ENCODE measurements at regions not wholly inside any gene's neighbourhood (a gene's known extent, or its start where the extent isn't known, plus 50 kb on each side); places are given as distances from the start of the nearest gene placed in this dataset.

DNA sequence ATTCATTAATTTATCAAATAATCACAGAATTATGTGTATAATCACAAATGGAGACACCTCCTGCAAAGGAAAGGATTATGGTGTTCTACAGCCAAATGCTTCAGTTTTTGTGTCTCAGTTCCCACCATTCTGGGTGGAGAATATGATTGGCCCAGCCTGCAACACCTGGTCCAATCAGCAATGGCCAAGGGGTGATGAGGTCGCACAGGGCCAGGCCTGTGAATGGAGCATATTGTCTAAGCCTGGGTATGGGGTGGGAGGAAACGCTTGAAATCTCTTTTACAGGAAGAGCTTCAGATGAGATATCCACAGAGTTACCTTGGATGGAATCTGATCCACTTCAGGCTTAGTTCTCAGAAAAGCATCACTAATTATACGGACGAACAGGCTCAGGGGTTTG, 271.6 kb downstream of the DHX35 start:
- in situ Hi-C loops (cut with MboI; ENCODE audit: low sequenced_read_pairs) = no loop called here

DNA sequence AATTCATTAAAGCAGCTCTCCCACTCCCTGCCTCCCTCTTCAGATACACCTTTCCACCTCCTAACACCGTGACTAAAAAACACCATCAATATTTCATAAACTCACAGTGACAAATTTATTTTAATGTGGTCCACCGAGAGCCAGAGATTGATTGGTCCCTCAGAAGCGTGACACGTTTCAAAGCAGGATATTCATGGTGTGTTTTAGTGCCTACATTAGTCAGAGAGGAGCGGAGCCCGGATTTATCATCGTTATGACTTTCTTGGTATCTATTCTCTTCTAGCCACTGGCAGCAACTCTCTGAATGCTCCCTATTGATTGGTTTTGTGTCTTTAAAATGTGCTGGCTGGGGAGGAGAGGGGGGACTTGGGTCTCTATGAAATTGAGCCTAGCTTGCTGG, 265.3 kb downstream of the DHX35 start:
- in situ Hi-C loops (cut with MboI; ENCODE audit: low sequenced_read_pairs) = no loop called here

DNA sequence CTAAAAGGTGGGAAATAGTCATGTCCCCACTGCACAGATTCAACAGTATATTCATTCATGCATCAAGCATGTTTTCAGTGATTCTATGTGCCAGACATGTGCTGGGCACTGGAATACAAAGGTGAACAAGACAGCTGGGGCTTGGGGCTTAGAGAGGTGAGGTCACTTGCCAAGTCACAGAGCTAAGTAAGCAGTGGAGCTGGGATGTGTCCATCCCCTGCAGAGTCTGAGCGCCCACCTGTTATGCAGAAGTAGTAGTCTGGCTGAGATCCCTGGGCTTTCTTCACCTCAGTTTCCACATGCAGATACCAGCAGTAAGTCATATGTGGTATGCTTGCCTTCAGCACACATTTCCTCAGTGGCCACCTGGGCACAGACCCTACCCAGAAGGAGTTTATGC, 263.8 kb downstream of the DHX35 start:
- in situ Hi-C loops (cut with MboI; ENCODE audit: low sequenced_read_pairs) = no loop called here

DNA sequence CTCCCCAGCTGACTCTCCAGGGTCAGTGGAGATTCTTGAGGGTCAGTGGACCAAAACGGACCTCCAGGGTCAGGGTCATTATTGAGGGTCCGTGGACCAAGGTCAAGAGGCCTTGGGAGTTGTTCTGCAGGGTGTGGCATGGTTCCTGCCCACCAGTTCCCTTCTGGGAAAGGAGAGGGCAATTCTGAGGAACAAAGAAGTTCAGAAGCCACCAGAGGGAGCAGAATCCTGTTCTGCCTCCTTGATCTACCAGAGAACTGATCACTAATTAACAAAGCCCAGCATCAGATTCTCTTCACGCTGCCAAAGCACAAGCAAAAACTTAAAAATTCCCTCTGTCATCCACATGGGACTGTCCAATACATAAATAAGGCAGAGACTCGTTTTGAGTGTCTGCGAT, 263.4 kb downstream of the DHX35 start:
- in situ Hi-C loops (cut with MboI; ENCODE audit: low sequenced_read_pairs) = no loop called here

DNA sequence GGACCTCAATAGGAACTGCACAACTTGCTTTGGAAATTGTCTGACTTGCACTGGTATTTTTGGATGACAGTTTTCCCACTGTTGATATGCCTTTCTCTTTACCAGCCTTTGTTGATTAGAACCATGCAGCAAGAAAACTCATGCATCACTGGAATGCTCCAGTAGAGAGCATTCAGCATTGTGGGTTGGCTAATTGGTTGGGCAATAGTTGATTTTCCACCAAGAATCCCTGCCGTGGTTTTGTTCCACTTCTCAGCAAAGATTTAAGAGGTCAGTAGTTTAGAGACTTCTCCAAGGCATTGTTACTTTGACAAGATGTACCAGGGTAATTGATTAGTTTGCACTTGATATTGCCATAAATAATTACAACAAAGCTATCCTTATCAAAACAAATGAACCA, 260.0 kb downstream of the DHX35 start:
- in situ Hi-C loops (cut with MboI; ENCODE audit: low sequenced_read_pairs) = no loop called here

DNA sequence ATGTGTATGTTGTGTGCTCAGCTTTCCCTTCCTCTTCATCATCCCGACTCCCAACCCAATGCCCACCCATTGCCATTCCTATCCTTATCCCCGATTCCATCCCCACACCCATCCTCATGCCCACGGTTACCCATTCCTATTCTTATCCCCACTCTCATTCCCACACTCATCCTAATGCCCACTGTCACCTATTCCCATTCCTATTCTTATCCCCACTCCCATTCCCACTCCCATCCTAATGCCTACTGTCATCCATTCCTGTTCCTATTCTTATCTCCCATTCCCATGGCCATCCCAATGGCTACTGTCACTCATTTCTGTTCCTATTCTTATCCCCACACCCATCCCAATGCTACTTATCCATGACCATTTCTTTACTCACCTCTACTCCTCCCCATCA, 254.1 kb downstream of the DHX35 start:
- in situ Hi-C loops (cut with MboI; ENCODE audit: low sequenced_read_pairs) = no loop called here

DNA sequence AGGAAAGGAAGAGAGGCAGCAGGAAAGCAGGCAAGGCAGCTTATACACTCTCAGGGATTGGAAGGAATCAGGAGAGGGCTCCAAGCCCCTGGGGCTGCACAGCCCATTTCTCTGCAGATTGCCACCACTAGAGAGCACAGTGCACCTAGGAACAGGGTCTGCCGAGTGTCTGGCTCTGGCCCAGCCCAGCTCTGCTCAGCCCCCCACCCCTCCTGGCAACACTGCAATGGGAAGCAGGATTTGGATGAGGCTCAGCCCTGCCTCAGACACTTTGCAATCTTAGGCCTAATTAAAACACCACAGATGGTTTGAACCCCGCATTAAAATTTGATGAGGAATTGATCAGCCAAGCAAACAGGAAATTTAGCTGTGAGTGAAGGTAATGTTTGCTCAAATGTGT, 252.7 kb downstream of the DHX35 start:
- in situ Hi-C loops (cut with MboI; ENCODE audit: low sequenced_read_pairs) = no loop called here

DNA sequence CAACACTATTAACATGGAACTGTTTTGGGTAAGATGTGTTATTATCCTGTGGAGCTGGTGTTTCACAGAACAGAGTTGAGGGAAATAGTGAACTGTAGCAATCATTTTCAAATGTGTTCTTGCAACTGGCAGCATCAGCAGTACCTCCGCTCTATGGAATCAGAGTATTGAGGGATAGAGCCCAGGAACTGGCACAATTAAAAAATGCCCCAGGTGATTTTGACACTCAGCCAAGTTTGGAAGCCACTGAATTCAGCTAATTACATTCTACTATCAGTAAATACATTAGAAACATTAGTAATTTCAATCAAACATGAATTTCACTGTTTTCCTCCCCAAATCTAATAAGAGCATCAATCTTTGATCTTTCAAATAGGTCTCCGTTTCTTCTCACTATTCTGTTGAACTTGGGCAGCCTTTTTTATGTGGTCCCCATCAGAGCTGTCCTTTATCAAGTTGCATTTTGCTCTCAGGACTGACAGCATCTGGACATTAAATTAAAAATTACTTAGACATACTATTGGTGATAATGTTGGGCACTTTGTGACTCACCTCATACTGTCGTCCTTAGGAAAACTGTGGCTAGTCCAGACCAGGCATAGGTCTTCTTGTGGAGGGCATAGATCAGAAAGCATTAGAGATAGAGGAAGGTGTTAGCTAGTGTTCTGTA, 251.5 kb downstream of the DHX35 start:
- in situ Hi-C loops (cut with MboI; ENCODE audit: low sequenced_read_pairs) = no loop called here

DNA sequence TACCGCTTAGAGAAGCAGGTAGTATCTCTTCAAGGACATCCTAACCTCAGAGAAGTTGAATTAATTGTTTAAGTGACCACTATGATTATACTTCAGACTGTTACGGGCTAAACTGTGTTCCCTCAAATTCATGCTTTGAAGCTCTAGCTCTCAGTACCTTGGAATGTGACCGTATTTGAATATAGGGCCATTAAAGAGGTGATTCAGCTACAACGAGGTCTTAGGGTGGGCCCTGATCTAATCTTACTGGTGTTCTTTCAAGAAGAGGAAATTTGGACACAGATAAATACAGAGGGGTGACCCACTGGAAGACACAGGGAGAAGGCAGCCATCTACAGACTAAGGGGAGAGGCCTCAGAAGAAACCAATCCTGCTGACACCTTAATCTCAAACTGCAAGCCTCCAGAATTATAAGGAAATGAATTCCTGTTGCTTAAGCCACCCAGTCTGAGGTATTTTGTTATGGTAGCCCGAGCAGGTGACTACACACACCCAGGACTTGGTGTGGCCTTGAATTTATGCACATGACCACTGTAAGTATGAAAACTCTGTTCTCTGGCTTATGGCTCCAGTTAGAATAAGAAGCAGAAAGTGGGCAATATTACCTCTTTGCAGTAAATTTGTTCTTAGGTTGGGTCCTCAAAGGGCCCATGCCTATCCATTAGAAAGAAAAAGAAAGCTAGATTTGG, 249.1 kb downstream of the DHX35 start:
- in situ Hi-C loops (cut with MboI; ENCODE audit: low sequenced_read_pairs) = no loop called here

DNA sequence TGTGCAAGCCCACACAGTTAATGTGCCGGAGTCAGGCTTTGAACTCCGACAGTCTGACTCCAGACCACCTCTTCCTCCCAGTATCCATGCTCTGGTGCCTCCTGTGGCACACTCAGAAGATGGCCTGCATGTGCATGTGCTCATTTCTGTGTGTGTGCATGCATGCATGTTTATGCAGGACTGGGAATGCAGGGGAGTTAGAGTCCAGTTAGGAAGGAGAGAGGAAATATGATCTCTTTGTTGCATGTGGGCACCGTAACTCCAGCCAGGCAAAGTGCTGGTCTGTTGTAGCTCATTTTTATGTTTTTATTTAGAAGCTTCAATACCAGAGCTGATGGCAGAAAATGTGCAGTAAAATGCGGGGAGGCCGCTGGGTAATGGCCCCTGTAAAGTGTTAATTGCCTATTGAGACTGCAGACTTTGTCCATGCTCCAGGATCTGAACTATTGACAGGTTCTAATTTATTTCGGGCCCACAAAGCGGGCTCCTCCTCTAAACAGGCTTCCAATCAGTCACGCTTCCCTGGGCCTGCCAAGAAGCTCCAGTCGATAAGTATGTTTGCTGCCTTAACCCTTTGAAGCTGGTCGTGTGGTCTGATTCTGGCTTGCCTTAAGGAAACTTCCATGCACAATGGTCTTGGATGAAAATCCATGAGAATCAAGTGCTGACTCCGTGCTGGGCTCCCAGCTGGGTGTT, 248.3 kb downstream of the DHX35 start:
- in situ Hi-C loops (cut with MboI; ENCODE audit: low sequenced_read_pairs) = no loop called here

DNA sequence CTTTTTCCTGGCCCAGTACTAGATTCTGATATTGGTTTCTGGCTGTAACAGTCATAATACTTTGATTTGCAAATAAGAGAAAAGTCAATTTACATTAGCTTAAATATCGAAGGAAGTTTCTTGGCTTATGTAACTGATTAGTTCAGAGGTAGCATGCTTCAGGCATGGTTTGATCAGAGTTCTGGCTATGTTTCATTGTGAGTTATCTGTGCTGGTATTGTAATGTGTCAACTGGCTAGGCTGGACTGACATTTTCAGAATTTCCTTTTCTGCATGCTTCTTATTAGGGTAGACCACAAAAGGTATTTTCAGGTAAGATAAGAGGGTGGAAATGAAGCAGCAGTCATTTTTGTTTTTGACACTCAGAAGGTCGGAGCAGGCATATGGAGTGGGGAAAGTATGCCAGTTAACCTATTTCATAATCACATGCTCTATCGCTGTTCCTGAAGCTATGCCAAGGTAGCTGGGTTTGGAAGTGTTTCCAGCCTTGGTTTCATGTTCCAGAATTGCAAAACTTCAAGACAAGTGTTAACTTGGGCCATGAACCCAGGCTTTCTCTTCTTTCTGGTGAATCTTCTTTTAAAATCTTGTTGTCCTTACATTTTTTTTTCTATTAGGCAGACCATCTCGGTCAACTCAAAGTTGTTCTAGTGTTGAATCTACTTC, 244.9 kb downstream of the DHX35 start:
- in situ Hi-C loops (cut with MboI; ENCODE audit: low sequenced_read_pairs) = no loop called here

DNA sequence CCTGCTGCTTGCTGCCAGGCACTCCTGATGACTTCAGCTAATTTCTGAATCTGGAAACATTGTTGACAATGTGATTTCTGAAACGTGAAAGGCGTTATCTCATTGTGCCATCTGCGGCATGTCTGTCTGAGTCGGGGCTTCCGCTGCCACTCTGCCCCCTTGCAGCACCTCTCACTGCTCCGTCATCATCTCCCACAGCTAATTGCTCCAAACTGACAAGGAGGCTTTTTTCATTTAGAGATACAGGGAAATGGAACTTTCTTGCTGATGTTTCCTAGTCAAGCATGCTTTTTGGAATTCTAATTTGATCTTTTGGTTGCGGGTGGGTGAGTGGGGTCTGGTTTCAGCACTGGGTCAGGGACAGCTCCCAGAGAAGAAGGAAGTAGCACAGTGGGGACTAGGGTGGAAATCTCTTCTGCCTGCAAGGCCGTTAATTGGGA, 233.5 kb downstream of the DHX35 start:
- in situ Hi-C loops (cut with MboI; ENCODE audit: low sequenced_read_pairs) = no loop called here

DNA sequence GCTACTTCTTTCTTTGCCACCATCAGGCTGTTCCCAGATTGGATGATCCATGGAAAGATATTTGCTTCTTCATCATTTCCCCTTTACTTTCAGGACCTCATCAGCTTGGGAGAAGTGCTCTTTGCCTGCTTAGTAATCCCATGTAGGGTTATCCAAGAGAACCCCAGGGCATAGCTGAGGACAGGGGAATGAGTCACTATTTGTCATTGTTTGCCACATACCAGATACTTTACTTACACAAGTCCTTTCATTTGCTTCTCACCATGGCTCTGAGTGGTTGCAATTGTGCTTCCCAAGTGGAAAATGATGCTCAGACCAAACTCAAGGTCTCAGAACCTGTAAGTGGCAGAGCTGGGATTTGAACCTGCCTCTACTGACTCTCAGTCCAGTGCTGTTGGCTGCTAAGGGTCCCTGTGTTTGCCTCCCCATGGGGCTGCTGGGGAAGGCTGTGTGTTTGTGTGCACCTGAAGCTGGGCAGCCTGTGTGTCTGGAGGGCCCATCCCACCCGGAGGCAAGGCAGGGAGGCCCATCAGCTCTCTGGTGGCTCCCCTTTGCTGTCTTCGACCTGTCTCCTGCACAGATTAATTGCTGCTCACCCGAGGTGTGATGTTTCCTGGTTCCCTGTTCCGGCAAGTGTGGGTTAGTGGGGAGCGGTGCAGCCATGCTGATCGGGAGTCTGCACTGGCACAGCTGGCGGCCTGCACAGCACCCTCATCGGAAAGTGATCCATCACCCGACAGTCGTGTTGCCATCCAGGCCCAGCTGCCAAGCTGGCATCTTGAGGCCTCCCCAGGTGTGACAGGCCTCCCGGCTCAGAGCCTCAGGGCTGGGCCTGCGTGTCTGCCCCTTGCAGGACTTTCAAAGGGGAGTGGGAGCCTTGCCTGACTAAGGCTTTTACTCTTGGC, 228.8 kb downstream of the DHX35 start:
- in situ Hi-C loops (cut with MboI; ENCODE audit: low sequenced_read_pairs) = no loop called here

DNA sequence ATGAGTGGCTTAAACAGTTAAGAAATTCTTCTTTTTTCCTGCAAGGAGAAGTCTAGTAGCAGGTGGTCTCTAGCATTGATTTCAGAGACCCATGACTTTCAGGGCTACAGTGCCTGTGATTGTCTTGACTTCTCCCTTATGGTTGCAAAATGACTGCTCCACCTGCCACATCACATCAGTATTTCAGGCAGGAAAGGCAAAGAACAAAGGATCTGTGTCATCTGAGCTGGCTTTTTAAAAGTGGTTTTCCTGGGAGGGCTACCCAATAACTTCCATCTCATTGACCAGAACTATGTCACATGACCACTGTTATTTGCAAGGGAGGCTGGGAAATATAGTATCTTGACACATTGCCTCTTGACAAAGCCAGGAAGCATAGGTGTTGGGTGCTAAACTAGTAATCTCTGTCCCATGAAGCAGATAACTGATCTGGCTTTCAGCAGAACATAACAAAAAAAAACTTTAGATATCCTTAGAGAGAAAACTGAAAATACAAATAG, 226.2 kb downstream of the DHX35 start:
- in situ Hi-C loops (cut with MboI; ENCODE audit: low sequenced_read_pairs) = no loop called here

DNA sequence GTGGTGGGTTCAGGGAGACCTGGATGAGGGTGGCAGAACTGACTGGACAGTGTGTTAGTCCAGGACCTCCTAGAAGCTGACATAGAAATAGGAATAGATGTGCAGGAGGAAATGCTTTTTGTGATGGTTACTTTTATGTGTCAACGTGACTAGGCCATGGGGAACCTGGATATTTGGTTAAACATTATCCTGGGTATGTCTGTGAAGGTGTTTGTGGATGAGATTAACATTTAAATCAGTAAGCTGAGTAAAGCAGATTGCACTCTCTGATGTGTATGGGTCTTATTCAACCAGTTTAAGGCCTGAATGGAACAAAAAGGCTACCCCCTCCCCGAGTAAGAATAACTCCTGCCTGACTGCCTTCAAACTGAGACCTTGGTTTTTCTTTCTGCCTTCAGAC, 219.3 kb downstream of the DHX35 start:
- in situ Hi-C loops (cut with MboI; ENCODE audit: low sequenced_read_pairs) = no loop called here

DNA sequence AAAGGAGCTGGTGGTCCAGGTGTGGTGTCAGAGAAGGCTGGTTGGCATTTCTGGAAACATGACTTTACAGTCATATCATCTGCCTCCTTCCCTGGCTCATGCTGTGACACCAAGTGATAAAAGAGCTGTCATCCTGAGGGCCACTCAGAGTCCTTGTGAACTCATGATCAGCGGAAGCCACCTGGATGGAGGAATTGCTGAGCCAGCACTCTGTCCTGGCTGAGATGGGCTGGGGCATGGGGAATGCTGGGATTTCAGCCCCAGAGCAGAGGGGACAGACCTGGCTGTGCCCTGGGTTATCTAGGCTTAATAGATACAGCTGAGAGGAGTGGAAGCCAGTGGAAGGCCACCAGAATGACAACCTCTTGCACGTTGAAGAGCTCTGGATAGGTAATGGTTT, 214.3 kb downstream of the DHX35 start:
- in situ Hi-C loops (cut with MboI; ENCODE audit: low sequenced_read_pairs) = no loop called here

DNA sequence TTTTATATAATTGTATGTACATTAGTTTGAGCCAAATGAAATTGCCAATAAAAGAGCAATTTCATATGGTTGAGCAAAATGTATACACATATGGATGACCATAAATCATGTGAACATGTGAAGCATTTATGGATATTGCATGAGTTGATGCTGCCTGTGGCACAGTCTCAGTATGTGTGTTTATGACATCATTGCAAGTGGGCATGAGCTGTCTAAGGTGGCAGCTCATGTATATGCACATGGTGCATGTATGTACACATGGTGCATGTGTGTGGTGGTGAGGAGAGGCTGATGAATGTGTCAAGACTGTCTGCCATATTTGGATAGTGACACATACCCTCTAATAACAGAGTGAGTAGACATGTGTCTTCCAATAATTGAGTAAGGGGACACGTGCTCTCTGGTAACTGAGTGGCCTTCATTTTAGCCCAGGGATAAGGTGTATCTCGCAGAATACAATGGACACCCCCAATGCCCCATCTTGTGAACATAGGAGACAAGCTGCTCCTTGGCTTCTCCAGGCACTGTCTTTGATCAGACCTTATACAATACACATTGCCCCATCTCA, 208.8 kb downstream of the DHX35 start:
- in situ Hi-C loops (cut with MboI; ENCODE audit: low sequenced_read_pairs) = no loop called here

DNA sequence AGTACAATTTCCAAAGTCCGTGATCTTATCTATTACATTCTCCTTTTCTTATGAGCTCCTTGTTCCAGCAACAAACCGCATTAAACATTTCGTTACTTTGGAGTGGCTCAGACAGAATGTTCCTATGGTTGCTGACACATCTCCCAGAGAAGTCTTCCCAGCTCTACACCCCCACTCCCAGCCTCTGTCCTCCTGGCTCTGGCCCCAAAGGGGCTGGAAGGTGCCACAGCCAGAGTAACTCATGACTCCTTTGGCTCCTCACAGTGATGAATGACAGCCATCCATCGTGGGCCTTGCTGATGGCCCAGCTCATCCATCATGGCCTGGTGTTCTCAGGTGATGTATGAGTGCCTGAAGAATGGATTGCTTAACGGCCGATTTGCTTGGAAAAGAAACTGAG, 203.0 kb downstream of the DHX35 start:
- in situ Hi-C loops (cut with MboI; ENCODE audit: low sequenced_read_pairs) = no loop called here

DNA sequence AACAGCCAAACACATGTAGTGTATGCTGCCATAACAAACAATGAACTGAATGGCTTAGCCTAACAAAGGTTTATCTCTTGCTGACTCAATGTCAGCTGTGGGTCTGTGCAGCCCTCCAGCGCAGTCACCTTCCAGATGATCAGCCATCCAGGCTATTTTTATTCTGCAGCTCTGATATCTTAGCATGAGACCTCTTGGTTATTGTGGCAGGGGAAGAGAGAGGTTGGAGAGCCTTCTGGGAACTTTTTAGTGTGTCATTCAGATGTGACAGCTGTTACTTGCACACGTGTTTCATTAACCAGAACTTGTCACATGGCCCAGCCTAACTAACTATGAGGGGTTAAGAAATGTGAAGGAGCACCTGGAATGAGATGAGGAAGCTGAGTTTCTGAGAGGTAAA, 202.5 kb downstream of the DHX35 start:
- in situ Hi-C loops (cut with MboI; ENCODE audit: low sequenced_read_pairs) = no loop called here

DNA sequence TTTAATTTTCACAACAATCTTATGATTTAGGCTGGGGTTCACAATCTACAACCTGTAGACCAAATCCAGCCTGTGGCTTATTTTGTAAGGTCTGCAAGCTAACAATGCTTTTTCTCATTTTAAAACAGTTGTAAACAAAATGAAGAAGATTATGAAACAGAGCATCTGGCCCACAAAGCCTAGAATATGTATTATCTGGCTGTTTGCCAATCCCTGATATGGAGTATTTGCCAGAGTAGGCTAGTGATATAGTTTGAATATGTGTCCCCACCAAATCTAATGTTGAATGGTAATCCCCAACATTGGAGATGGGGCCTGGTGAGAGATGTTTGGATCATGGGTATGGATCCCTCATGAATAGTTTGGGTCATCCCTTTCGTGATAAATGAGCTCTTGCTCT, 201.8 kb downstream of the DHX35 start:
- in situ Hi-C loops (cut with MboI; ENCODE audit: low sequenced_read_pairs) = no loop called here
